ENCODE measurements at regions not wholly inside any gene's neighbourhood (a gene's known extent, or its start where the extent isn't known, plus 50 kb on each side); places are given as distances from the start of the nearest gene placed in this dataset.

DNA sequence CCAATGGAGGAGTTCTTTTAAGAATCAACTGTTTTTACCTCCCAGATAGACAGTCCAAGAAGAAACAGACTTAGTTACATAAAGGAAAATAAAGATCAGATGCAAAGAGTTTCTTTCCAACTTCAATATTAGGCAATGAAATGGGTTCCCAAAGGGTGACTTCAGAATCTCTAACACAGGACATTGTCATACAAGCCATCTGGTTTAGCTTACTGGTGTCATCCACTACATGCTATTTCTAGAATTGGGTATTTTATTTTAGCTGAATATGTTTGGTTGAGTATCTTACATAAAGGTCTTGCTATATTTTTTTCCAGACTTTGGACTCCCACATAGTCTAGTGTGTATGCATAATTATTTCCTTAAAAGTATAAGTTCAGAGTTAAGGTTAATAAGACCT, 162.1 kb upstream of the SLC7A11 start:
- TF ChIP-seq CSDC2 (CRISPR knock-in tag; IDR thresholded peaks at IDR 0.05) (no peak), BACH2 (CRISPR knock-in tag; IDR thresholded peaks at IDR 0.05; ENCODE audit: borderline replicate concordance) (no peak), PPARA (CRISPR knock-in tag; IDR thresholded peaks at IDR 0.05; ENCODE audit: borderline replicate concordance) (no peak), TCF4 (CRISPR knock-in tag; IDR thresholded peaks at IDR 0.05; ENCODE audit: borderline replicate concordance) (no peak), ZNF70 (CRISPR knock-in tag; IDR thresholded peaks at IDR 0.05) (no peak), ZNF565 (CRISPR knock-in tag; conservative IDR thresholded peaks at IDR 0.05; ENCODE audit: low read depth) (no peak), ZNF8 (CRISPR knock-in tag; IDR thresholded peaks at IDR 0.05) (no peak)
- TF ChIP-seq, protein P1, sequence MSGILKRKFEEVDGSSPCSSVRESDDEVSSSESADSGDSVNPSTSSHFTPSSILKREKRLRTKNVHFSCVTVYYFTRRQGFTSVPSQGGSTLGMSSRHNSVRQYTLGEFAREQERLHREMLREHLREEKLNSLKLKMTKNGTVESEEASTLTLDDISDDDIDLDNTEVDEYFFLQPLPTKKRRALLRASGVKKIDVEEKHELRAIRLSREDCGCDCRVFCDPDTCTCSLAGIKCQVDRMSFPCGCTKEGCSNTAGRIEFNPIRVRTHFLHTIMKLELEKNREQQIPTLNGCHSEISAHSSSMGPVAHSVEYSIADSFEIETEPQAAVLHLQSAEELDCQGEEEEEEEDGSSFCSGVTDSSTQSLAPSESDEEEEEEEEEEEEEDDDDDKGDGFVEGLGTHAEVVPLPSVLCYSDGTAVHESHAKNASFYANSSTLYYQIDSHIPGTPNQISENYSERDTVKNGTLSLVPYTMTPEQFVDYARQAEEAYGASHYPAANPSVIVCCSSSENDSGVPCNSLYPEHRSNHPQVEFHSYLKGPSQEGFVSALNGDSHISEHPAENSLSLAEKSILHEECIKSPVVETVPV (CRISPR knock-in tag; IDR thresholded peaks at IDR 0.05): no peak
- TF ChIP-seq, protein P2, sequence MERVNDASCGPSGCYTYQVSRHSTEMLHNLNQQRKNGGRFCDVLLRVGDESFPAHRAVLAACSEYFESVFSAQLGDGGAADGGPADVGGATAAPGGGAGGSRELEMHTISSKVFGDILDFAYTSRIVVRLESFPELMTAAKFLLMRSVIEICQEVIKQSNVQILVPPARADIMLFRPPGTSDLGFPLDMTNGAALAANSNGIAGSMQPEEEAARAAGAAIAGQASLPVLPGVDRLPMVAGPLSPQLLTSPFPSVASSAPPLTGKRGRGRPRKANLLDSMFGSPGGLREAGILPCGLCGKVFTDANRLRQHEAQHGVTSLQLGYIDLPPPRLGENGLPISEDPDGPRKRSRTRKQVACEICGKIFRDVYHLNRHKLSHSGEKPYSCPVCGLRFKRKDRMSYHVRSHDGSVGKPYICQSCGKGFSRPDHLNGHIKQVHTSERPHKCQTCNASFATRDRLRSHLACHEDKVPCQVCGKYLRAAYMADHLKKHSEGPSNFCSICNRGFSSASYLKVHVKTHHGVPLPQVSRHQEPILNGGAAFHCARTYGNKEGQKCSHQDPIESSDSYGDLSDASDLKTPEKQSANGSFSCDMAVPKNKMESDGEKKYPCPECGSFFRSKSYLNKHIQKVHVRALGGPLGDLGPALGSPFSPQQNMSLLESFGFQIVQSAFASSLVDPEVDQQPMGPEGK (CRISPR knock-in tag; IDR thresholded peaks at IDR 0.05; ENCODE audit: borderline replicate concordance): no peak

DNA sequence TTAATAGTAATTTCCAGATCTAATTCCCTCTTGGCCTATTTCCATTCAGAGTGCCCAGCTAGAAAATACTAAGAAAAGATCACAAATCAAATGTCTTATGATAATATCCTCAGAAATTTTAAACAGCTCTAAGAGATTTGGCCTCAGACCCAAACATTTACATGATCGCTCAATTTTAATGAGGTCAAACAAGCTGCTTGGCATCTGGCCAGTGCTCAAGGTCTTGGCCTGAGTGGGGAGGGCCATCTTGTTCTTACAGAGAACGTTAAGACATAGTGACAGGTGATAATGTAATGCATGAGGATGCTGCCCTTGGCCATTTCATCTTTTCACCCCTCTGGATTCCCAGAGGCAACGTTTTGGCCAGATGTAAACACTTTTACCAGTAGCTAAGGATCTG, 159.2 kb upstream of the SLC7A11 start:
- peak; percentile 68; the same call in 1 of the 2 replicates for TF ChIP-seq ISL1 (CRISPR knock-in tag; IDR thresholded peaks at IDR 0.05)
- TF ChIP-seq, protein P3, sequence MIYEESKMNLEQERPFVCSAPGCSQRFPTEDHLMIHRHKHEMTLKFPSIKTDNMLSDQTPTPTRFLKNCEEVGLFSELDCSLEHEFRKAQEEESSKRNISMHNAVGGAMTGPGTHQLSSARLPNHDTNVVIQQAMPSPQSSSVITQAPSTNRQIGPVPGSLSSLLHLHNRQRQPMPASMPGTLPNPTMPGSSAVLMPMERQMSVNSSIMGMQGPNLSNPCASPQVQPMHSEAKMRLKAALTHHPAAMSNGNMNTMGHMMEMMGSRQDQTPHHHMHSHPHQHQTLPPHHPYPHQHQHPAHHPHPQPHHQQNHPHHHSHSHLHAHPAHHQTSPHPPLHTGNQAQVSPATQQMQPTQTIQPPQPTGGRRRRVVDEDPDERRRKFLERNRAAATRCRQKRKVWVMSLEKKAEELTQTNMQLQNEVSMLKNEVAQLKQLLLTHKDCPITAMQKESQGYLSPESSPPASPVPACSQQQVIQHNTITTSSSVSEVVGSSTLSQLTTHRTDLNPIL (CRISPR knock-in tag; IDR thresholded peaks at IDR 0.05; ENCODE audit: low read depth): no peak
- no peak; the same call in 2 of the 3 replicates for ATAC-seq

More for the DNA sequence above, 162.1 kb upstream of the SLC7A11 start:
- no peak for ATAC-seq

DNA sequence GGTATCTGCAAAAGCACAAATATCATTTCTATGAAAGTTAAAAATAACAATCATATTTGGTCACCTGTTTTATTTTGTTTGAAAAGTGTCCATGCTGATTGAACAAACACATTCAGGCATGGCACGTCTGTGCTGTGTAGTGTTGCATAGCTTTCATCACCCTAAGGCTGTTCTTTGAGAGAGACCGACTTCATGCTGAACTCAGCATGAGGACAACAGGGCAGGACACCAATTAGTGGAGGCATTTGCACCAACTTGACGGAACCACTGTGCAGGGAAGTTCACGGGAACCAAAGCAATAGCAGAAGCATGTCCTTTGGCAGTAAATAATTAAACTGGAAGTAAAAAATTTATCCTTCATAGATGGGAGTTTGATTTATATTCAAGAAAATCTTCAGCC, 158.4 kb upstream of the SLC7A11 start:
- no peak for ATAC-seq
- no peak for TF ChIP-seq ARNTL (CRISPR knock-in tag; IDR thresholded peaks at IDR 0.05; ENCODE audit: borderline replicate concordance, low read depth)
- TF ChIP-seq ZNF8 (CRISPR knock-in tag; IDR thresholded peaks at IDR 0.05): no peak
- TF ChIP-seq SNAI2 (CRISPR knock-in tag; IDR thresholded peaks at IDR 0.05): no peak
- TF ChIP-seq ZNF70 (CRISPR knock-in tag; IDR thresholded peaks at IDR 0.05): no peak
- TF ChIP-seq, protein P4, sequence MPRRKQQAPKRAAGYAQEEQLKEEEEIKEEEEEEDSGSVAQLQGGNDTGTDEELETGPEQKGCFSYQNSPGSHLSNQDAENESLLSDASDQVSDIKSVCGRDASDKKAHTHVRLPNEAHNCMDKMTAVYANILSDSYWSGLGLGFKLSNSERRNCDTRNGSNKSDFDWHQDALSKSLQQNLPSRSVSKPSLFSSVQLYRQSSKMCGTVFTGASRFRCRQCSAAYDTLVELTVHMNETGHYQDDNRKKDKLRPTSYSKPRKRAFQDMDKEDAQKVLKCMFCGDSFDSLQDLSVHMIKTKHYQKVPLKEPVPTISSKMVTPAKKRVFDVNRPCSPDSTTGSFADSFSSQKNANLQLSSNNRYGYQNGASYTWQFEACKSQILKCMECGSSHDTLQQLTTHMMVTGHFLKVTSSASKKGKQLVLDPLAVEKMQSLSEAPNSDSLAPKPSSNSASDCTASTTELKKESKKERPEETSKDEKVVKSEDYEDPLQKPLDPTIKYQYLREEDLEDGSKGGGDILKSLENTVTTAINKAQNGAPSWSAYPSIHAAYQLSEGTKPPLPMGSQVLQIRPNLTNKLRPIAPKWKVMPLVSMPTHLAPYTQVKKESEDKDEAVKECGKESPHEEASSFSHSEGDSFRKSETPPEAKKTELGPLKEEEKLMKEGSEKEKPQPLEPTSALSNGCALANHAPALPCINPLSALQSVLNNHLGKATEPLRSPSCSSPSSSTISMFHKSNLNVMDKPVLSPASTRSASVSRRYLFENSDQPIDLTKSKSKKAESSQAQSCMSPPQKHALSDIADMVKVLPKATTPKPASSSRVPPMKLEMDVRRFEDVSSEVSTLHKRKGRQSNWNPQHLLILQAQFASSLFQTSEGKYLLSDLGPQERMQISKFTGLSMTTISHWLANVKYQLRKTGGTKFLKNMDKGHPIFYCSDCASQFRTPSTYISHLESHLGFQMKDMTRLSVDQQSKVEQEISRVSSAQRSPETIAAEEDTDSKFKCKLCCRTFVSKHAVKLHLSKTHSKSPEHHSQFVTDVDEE (CRISPR knock-in tag; IDR thresholded peaks at IDR 0.05): no peak
- no peak for TF ChIP-seq ZNF565 (CRISPR knock-in tag; conservative IDR thresholded peaks at IDR 0.05; ENCODE audit: low read depth)

DNA sequence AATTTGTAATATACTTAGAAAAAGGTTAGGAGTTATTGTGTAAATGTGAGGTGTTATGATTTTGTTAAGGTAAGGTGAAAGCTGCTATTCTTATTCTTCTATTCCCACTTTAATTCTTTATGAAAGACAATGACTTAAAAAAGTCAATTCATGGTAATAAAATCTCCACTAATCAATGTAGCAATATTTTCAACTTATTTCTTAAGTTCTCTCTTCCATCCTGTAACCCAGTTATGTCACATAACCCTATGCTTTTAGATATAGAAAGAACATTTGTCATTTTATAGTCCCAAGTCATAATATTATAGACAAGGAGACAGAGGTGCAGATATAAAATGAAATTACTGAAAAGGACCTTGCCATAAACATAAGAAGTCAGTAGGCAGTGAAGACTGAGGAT, 157.9 kb upstream of the SLC7A11 start:
- ATAC-seq: no peak
- TF ChIP-seq ZC3H10 (CRISPR knock-in tag; IDR thresholded peaks at IDR 0.05): no peak
- no peak for TF ChIP-seq CSDC2 (CRISPR knock-in tag; IDR thresholded peaks at IDR 0.05)
- TF ChIP-seq, protein P5, sequence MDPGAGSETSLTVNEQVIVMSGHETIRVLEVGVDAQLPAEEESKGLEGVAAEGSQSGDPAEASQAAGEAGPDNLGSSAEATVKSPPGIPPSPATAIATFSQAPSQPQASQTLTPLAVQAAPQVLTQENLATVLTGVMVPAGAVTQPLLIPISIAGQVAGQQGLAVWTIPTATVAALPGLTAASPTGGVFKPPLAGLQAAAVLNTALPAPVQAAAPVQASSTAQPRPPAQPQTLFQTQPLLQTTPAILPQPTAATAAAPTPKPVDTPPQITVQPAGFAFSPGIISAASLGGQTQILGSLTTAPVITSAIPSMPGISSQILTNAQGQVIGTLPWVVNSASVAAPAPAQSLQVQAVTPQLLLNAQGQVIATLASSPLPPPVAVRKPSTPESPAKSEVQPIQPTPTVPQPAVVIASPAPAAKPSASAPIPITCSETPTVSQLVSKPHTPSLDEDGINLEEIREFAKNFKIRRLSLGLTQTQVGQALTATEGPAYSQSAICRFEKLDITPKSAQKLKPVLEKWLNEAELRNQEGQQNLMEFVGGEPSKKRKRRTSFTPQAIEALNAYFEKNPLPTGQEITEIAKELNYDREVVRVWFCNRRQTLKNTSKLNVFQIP (CRISPR knock-in tag; IDR thresholded peaks at IDR 0.05; ENCODE audit: borderline replicate concordance, low read depth): no peak
- TF ChIP-seq, protein P1 (CRISPR knock-in tag; IDR thresholded peaks at IDR 0.05): no peak
- TF ChIP-seq, protein P4 (CRISPR knock-in tag; IDR thresholded peaks at IDR 0.05): no peak
- TF ChIP-seq ARNTL (CRISPR knock-in tag; IDR thresholded peaks at IDR 0.05; ENCODE audit: borderline replicate concordance, low read depth): no peak
- no peak for TF ChIP-seq OSR1 (CRISPR knock-in tag; IDR thresholded peaks at IDR 0.05)
- no peak for TF ChIP-seq ZNF70 (CRISPR knock-in tag; IDR thresholded peaks at IDR 0.05)
- TF ChIP-seq BACH2 (CRISPR knock-in tag; IDR thresholded peaks at IDR 0.05; ENCODE audit: borderline replicate concordance): no peak
- TF ChIP-seq ZFP3 (CRISPR knock-in tag; IDR thresholded peaks at IDR 0.05): no peak
- no peak for TF ChIP-seq ISL1 (CRISPR knock-in tag; IDR thresholded peaks at IDR 0.05)
- TF ChIP-seq RARB (CRISPR knock-in tag; IDR thresholded peaks at IDR 0.05): no peak
- no peak for TF ChIP-seq PPARA (CRISPR knock-in tag; IDR thresholded peaks at IDR 0.05; ENCODE audit: borderline replicate concordance)
- no peak for TF ChIP-seq ZNF565 (CRISPR knock-in tag; conservative IDR thresholded peaks at IDR 0.05; ENCODE audit: low read depth)
- TF ChIP-seq, protein P3 (CRISPR knock-in tag; IDR thresholded peaks at IDR 0.05; ENCODE audit: low read depth): no peak

All from SK-N-SH treated with all-trans-retinoic acid at 6 μM for 48 hours (cell line).